ENCODE measurements at regions not wholly inside any gene's neighbourhood (a gene's known extent, or its start where the extent isn't known, plus 50 kb on each side); places are given as distances from the start of the nearest gene placed in this dataset.

- H3K9me3 ChIP-seq (replicated peaks in 1 of 11) = no peaks in the 10 kb centered on the region
- H3K4me1 ChIP-seq = peaks cover 0 to 6% (median 0%) of the 10 kb centered on the region in 10 experiments; a peak in 4 of 20 replicates
Observed at GRCh38 chr6:112579601-112580000, 232.5 kb downstream of the RFPL4B start.

DNA sequence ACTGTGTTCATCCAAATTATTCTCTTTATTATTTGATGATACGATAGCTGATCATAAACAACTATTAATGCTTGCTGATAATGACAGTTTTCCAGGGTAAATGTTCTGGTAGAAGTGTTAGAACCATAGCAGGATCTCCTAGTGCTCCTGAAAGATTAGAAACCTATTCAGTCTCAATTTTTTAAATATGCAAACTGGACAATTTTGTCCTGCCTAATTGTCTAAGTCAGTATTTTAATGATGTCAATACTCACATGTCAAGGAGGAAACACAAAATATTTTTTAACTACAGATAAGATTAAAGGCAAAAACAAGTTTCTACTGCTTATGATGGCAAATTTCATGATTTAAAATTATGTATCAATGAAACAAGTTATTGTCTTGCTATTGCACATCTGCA, 233.9 kb downstream of the RFPL4B start:
- H3K4me1 ChIP-seq = no peaks in the 10 kb centered on the region
- no peak for TF ChIP-seq Cebpa-rat (IDR thresholded peaks at IDR 0.05)
- H3K4me3 ChIP-seq = no peak overlapping the region
- H3K36me3 ChIP-seq = no peaks in the 10 kb centered on the region
- H3K27ac ChIP-seq = no peak overlapping the region
- H3K4me2 ChIP-seq = no peak overlapping the region
- H4K20me1 ChIP-seq = no peaks in the 10 kb centered on the region
- H3K9ac ChIP-seq = no peak overlapping the region
- no peaks in the 10 kb centered on the region for H3K27me3 ChIP-seq
- no peaks in the 10 kb centered on the region for H3K9me3 ChIP-seq (replicated peaks in 1 of 11)

More at GRCh38 chr6:112579601-112580000, 232.5 kb downstream of the RFPL4B start:
- H3K27me3 ChIP-seq = no peaks in the 10 kb centered on the region
- H3K27ac ChIP-seq = no peak overlapping the region
- H3K9ac ChIP-seq = no peak overlapping the region
- H3K36me3 ChIP-seq = no peaks in the 10 kb centered on the region
- no peak overlapping the region for H3K4me2 ChIP-seq
- H4K20me1 ChIP-seq = no peaks in the 10 kb centered on the region
- TF ChIP-seq Cebpa-rat (IDR thresholded peaks at IDR 0.05) = no peak
- no peak overlapping the region for H3K4me3 ChIP-seq

GRCh38 chr6:112590326-112590725, 243.2 kb downstream of the RFPL4B start:
- Histone ChIP-seq H3K9me3 (replicated peaks in 1 of 11) (peaks cover 5 to 18% (median 7%) of the 10 kb centered on the region in 11 experiments; a peak in 13 of 22 replicates), H3K9ac (no peak overlapping the region), H4K20me1 (no peaks in the 10 kb centered on the region), H3K27me3 (no peaks in the 10 kb centered on the region), H3K4me3 (no peak overlapping the region), H3K4me1 (no peaks in the 10 kb centered on the region), H3K27ac (no peak overlapping the region), H3K36me3 (no peaks in the 10 kb centered on the region), H3K4me2 (no peak overlapping the region)
- TF ChIP-seq Cebpa-rat (IDR thresholded peaks at IDR 0.05) = no peak

GRCh38 chr6:112591329-112591728, 244.2 kb downstream of the RFPL4B start:
- H3K4me2 ChIP-seq = no peak overlapping the region
- no peak overlapping the region for H3K27ac ChIP-seq
- H3K36me3 ChIP-seq = no peaks in the 10 kb centered on the region
- peaks cover 5 to 18% (median 7%) of the 10 kb centered on the region in 11 experiments; a peak in 13 of 22 replicates for H3K9me3 ChIP-seq (replicated peaks in 1 of 11)
- TF ChIP-seq Cebpa-rat (IDR thresholded peaks at IDR 0.05) = no peak
- H3K27me3 ChIP-seq = no peaks in the 10 kb centered on the region
- no peaks in the 10 kb centered on the region for H4K20me1 ChIP-seq
- H3K9ac ChIP-seq = no peak overlapping the region
- no peak overlapping the region for H3K4me3 ChIP-seq
- H3K4me1 ChIP-seq = no peaks in the 10 kb centered on the region

GRCh38 chr6:112592159-112592558, 245.0 kb downstream of the RFPL4B start:
- H3K27me3 ChIP-seq = no peaks in the 10 kb centered on the region
- H3K4me1 ChIP-seq = no peaks in the 10 kb centered on the region
- H3K4me2 ChIP-seq = no peak overlapping the region
- no peak overlapping the region for H3K9ac ChIP-seq
- H3K36me3 ChIP-seq = no peaks in the 10 kb centered on the region
- H3K27ac ChIP-seq = no peak overlapping the region
- H4K20me1 ChIP-seq = no peaks in the 10 kb centered on the region
- no peak overlapping the region for H3K4me3 ChIP-seq
- peaks cover 5 to 18% (median 7%) of the 10 kb centered on the region in 11 experiments; a peak in 13 of 22 replicates for H3K9me3 ChIP-seq (replicated peaks in 1 of 11)
- no peak for TF ChIP-seq Cebpa-rat (IDR thresholded peaks at IDR 0.05)

DNA sequence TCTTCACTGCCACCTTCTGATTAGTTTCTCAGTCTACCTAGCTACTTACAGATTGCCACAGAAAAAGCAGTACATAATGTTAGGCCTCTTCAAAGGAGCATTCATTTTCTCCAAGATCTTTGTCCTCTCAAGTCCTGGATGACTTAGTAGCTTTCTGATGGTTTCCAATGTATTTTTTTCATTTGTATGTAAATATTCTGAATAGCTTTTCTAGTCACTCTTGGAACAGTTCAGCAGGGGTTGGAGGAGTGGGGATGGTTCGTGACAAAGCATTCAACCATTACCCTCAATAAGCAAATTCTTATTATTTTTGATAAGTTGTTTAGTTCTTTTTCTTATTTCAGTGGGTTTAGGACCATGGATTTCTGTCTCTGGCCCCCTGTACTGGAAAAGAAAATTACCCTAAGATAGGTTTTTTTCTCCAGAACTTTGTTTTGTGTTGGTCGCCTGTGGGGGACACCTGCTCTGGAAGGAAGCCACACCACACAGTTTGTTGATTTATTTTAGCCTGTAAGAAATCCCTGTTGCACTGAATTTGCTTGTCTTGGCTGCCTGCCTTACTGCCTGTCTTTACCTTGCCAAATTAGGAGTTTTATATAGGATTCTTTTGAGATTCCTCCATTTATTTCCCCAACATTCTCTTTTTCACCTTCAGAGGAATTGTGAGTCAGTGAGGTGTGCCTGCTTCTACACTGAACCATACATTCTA, 247.9 kb downstream of the RFPL4B start:
- no peak overlapping the region for H3K4me2 ChIP-seq
- peaks cover 5 to 18% (median 7%) of the 10 kb centered on the region in 11 experiments; a peak in 13 of 22 replicates for H3K9me3 ChIP-seq (replicated peaks in 1 of 11)
- no peaks in the 10 kb centered on the region for H3K36me3 ChIP-seq
- H3K4me3 ChIP-seq = no peak overlapping the region
- no peaks in the 10 kb centered on the region for H3K4me1 ChIP-seq
- no peaks in the 10 kb centered on the region for H3K27me3 ChIP-seq
- no peak for TF ChIP-seq Cebpa-rat (IDR thresholded peaks at IDR 0.05)
- no peak overlapping the region for H3K9ac ChIP-seq
- H4K20me1 ChIP-seq = no peaks in the 10 kb centered on the region
- H3K27ac ChIP-seq = no peak overlapping the region

- peaks cover 5 to 18% (median 7%) of the 10 kb centered on the region in 11 experiments; a peak in 13 of 22 replicates for H3K9me3 ChIP-seq (replicated peaks in 1 of 11)
- no peaks in the 10 kb centered on the region for H3K36me3 ChIP-seq
- H3K27me3 ChIP-seq = no peaks in the 10 kb centered on the region
- H3K9ac ChIP-seq = no peak overlapping the region
- no peak overlapping the region for H3K4me3 ChIP-seq
- TF ChIP-seq Cebpa-rat (IDR thresholded peaks at IDR 0.05) = no peak
- H4K20me1 ChIP-seq = no peaks in the 10 kb centered on the region
- H3K4me2 ChIP-seq = no peak overlapping the region
- H3K27ac ChIP-seq = no peak overlapping the region
- H3K4me1 ChIP-seq = no peaks in the 10 kb centered on the region
Observed at GRCh38 chr6:112595841-112596240, 248.7 kb downstream of the RFPL4B start.

DNA sequence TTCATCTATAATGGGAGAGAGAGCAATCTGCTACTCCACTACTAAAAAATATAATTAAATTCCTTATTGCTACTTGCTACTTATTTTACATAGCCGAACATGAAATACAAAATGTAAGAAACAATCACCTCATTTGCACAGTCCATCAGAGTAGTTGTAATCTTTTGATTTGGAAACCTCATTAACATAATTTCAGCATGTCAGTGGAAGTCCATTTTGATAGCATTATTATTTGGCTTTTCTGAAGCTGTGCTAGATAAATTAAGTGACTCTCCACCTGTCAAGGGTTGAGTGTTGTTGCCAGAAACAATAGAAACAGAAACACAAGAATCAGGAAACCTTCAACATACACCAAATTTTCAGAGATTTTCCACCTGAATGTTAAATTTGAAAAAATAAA, 250.0 kb downstream of the RFPL4B start:
- Histone ChIP-seq H3K27ac (no peak overlapping the region), H4K20me1 (no peaks in the 10 kb centered on the region), H3K9ac (no peak overlapping the region), H3K4me2 (no peak overlapping the region), H3K4me1 (no peaks in the 10 kb centered on the region), H3K4me3 (no peak overlapping the region), H3K27me3 (no peaks in the 10 kb centered on the region), H3K9me3 (replicated peaks in 1 of 11) (peaks cover 5 to 18% (median 7%) of the 10 kb centered on the region in 11 experiments; a peak in 13 of 22 replicates), H3K36me3 (no peaks in the 10 kb centered on the region)
- TF ChIP-seq Cebpa-rat (IDR thresholded peaks at IDR 0.05) = no peak

DNA sequence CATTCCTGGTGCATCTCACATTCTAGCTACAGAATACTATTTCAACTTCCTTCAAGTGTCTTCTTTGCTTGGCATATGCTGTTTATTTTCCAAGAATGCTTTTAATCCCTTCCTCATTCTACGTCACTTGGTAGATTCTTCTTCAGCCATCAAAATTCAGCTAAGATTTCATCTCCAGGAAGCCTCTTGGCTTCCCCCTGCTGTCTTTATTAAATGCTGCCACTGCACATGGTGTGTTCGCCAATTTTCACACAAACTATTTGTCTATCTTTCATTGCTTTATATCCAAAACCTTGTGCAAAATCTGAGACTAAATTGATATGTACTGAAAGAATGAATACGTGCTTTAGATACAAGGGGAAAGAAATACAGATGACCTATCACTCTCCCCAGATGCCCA, 253.0 kb downstream of the RFPL4B start:
- TF ChIP-seq Cebpa-rat (IDR thresholded peaks at IDR 0.05) = no peak
- Histone ChIP-seq H3K9ac (no peak overlapping the region), H4K20me1 (no peaks in the 10 kb centered on the region), H3K4me2 (no peak overlapping the region), H3K36me3 (no peaks in the 10 kb centered on the region), H3K9me3 (replicated peaks in 1 of 11) (no peaks in the 10 kb centered on the region), H3K4me3 (no peak overlapping the region), H3K27me3 (no peaks in the 10 kb centered on the region), H3K27ac (no peak overlapping the region), H3K4me1 (no peaks in the 10 kb centered on the region)

- H3K9me3 ChIP-seq (replicated peaks in 1 of 11) = peaks cover 8 to 12% (median 10%) of the 10 kb centered on the region in 11 experiments
- H3K9ac ChIP-seq = no peak overlapping the region
- TF ChIP-seq Cebpa-rat (IDR thresholded peaks at IDR 0.05) = no peak
- H3K36me3 ChIP-seq = no peaks in the 10 kb centered on the region
- no peak overlapping the region for H3K4me3 ChIP-seq
- H3K27ac ChIP-seq = no peak overlapping the region
- no peaks in the 10 kb centered on the region for H4K20me1 ChIP-seq
- H3K27me3 ChIP-seq = no peaks in the 10 kb centered on the region
- H3K4me2 ChIP-seq = no peak overlapping the region
- no peaks in the 10 kb centered on the region for H3K4me1 ChIP-seq
Observed at GRCh38 chr6:112603726-112604125, 256.6 kb downstream of the RFPL4B start.

Data from BLaER1 treated with 17β-estradiol and CSF1 and Interleukin-3, amounts not matched to agents 10 nM and 100 nM (cell line).